OCI-LY3 (cell line): ENCODE measurements at regions not wholly inside any gene's neighbourhood (a gene's known extent, or its start where the extent isn't known, plus 50 kb on each side); places are given as distances from the start of the nearest gene placed in this dataset.
"Not testable (repeated sequence)": the region's sequence is repeated elsewhere in the genome, so short reads cannot be mapped to it uniquely, and the experiment has no call there.

Experiments used
- H2AFZ ChIP-seq: fragments of 200-600, 300-600 bp; shearing (Covaris generic); 2 replicates; pipeline ENCODE4 v1.6.0; 2014; ENCODE audit warnings: antibody characterized with exemption, low read depth, low read length
- H3K27ac ChIP-seq: fragments of 200-600, 300-600 bp; sonication (generic); 2 replicates; pipeline ENCODE4 v1.5.1; 2014; ENCODE audit warnings: mild to moderate bottlenecking, low read length, moderate library complexity, mixed read lengths
- H3K27me3 ChIP-seq: fragments of 200-600, 300-600 bp; sonication (generic); 2 replicates; pipeline ENCODE4 v1.6.1; 2014; ENCODE audit warnings: low read depth, low read length, mixed read lengths
- H3K36me3 ChIP-seq: fragments of 200-600, 300-600 bp; sonication (generic); replicated peaks from 2 replicates; pipeline ENCODE3; 2014; ENCODE audit warnings: low read depth, low read length, mixed read lengths
- H3K4me1 ChIP-seq: fragments of 300-600, 200-600 bp; sonication (generic); 2 replicates; pipeline ENCODE4 v1.6.1; 2014; ENCODE audit warnings: low read length, mixed read lengths
- H3K4me2 ChIP-seq: fragments of 200-600, 300-600 bp; sonication (generic); 2 replicates; pipeline ENCODE4 v1.6.1; 2014; ENCODE audit warnings: low read length, mixed read lengths
- H3K4me3 ChIP-seq: fragments of 300-600, 200-600 bp; sonication (generic); 2 replicates; pipeline ENCODE4 v1.5.1; 2014; ENCODE audit warnings: antibody characterized with exemption, mild to moderate bottlenecking, low read length, moderate library complexity
- H3K79me2 ChIP-seq: fragments of 300-600, 200-600 bp; shearing (Covaris generic); 2 replicates; pipeline ENCODE4 v1.6.1; 2014; ENCODE audit warnings: mild to moderate bottlenecking, low read length, mixed read lengths
- H3K9ac ChIP-seq: fragments of 300-600, 200-600 bp; shearing (Covaris generic); 2 replicates; pipeline ENCODE4 v1.6.0; 2014; ENCODE audit warnings: mild to moderate bottlenecking, low read length, moderate library complexity
- H3K9me3 ChIP-seq: fragments of 200-600, 300-600 bp; shearing (Covaris generic); 2 replicates; pipeline ENCODE4 v1.6.1; 2014; ENCODE audit warnings: low read length, mixed read lengths; ENCODE audit not compliant: insufficient read depth
- H4K20me1 ChIP-seq: fragments of 200-600, 300-600 bp; sonication (generic); 2 replicates; pipeline ENCODE4 v1.6.1; 2016; ENCODE audit warnings: low read length, mixed read lengths; ENCODE audit not compliant: insufficient read depth
- EZH2phosphoT487 ChIP-seq: fragments of 200-600 bp; shearing (Covaris generic); IDR thresholded peaks from 2 replicates; pipeline ENCODE4 v1.6.1; 2018; ENCODE audit warnings: antibody characterized with exemption, mixed run types, low read depth
- TF ChIP-seq, protein P1 (sequence below): fragments of 200-600, 300-600 bp; sonication (generic); IDR thresholded peaks from 2 replicates; pipeline ENCODE4 v1.5.1; 2014; ENCODE audit warnings: antibody characterized with exemption, low read length, low read depth

DNA sequence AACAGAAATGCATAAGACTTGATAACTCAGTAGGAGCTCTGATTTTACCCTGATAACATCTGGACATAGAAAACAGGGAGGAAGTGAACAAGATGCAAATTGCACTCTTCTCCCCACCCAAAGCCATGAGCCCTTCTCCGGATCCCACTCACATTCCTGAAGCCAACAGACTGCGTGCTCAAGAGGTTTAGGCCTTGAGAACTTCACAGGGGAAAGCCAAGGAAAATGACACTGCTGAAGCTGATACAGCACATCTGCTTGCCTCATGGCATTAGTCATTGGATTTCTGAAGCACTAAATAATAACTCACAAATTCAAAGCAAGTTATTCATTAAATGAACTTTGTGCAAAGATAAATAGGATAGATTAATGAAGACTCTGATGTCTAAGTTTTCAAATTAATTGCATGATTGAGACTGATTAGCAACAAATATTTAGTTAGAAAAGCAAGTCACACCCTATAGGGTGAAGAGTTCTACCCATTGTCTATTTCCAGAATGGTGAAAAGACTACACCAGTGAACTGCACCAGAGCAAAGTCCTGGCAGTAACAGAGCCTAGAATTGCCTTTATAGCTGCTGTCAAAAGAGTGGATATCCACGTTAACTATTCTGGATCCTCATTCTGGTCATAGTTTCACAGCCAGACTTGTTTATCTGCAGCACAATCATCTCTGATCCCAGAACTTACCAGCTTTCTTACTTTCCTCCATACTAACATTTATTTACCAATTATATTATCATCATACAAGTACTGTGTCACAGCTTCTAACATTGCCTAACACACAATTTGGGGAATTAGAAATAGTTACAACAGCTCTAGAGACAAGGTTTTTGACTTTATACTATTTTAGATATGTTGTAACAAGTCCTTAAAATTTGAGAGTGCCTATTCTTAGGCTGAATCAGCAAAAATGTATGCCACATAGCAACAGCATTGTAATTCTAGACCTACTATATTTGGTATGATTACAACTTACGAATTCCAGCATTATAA lies 432.1 kb upstream of the RGMB start:
- no peak overlapping the region for H3K9ac ChIP-seq
- no peaks in the 10 kb centered on the region for H4K20me1 ChIP-seq
- no peak overlapping the region for H3K4me2 ChIP-seq
- no peak overlapping the region for H3K4me3 ChIP-seq
- no peak overlapping the region for H3K27ac ChIP-seq
- H3K4me1 ChIP-seq: no peaks in the 10 kb centered on the region
- no peak overlapping the region for H2AFZ ChIP-seq
- H3K36me3 ChIP-seq: no peaks in the 10 kb centered on the region
- no peaks in the 10 kb centered on the region for H3K9me3 ChIP-seq
- H3K27me3 ChIP-seq: no peaks in the 10 kb centered on the region
- no peaks in the 10 kb centered on the region for H3K79me2 ChIP-seq
- TF ChIP-seq, protein P1, sequence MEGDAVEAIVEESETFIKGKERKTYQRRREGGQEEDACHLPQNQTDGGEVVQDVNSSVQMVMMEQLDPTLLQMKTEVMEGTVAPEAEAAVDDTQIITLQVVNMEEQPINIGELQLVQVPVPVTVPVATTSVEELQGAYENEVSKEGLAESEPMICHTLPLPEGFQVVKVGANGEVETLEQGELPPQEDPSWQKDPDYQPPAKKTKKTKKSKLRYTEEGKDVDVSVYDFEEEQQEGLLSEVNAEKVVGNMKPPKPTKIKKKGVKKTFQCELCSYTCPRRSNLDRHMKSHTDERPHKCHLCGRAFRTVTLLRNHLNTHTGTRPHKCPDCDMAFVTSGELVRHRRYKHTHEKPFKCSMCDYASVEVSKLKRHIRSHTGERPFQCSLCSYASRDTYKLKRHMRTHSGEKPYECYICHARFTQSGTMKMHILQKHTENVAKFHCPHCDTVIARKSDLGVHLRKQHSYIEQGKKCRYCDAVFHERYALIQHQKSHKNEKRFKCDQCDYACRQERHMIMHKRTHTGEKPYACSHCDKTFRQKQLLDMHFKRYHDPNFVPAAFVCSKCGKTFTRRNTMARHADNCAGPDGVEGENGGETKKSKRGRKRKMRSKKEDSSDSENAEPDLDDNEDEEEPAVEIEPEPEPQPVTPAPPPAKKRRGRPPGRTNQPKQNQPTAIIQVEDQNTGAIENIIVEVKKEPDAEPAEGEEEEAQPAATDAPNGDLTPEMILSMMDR: no peak
- TF ChIP-seq EZH2phosphoT487: no peak

DNA sequence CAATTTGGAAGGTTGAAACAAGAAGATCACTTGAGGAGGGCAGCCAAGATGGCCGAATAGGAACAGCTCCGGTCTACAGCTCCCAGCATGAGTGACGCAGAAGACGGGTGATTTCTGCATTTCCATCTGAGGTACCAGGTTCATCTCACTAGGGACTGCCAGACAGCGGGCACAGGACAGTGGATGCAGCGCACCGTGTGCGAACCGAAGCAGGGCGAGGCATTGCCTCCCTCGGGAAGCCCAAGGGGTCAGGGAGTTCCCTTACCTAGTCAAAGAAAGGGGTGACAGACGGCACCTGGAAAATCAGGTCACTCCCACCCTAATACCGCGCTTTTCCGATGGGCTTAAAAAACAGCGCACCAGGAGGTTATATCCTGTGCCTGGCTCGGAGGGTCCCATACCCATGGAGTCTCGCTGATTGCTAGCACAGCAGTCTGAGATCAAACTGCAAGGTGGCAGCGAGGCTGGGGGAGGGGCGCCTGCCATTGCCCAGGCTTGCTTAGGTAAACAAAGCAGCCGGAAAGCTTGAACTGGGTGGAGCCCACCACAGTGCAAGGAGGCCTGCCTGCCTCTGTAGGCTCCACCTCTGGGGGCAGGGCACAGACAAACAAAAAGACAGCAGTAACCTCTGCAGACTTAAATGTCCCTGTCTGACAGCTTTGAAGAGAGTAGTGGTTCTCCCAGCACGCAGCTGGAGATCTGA lies 430.4 kb upstream of the RGMB start:
- H3K27me3 ChIP-seq, H3K27ac ChIP-seq, H3K4me1 ChIP-seq, H3K9me3 ChIP-seq, H3K79me2 ChIP-seq, H2AFZ ChIP-seq, H4K20me1 ChIP-seq, H3K9ac ChIP-seq, H3K4me2 ChIP-seq, H3K4me3 ChIP-seq, H3K36me3 ChIP-seq: not testable (repeated sequence)

DNA sequence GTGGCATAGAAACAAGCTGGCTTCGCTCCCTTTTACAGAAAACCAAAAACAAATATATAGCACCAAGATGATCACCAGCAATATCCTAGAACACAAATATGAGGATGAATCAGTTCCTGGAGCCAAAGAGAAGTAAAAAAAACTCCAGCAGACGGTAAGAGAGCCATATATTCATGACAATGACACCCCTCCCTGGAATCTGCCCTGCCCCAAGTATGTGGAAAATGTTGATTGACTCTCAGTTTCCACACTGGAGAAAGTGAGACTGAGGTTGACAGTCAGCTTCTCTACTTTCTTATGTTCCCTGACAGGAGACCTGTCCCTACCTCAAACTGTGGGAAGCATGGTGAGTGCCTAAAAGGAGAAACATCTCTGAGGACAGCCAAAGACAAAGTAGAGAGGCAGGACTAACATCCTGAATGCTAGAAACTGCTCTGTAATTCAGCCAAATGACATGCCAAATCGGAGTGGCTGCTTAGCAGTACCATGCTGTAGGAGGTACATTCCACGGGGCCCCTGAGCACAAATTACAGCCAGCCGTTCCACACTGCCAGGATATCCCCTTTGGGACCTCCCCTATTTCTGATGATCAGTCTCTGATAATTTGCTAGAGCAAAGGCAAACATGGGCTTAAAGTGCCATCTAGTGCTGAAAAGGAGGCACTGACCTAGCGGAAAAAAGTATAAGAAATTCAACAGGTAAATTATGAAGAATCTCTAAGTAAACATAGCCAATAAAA lies 424.0 kb upstream of the RGMB start:
- H3K79me2 ChIP-seq: no peaks in the 10 kb centered on the region
- no peak overlapping the region for H3K9ac ChIP-seq
- H3K4me1 ChIP-seq: no peaks in the 10 kb centered on the region
- no peak overlapping the region for H3K27ac ChIP-seq
- no peak for TF ChIP-seq EZH2phosphoT487
- TF ChIP-seq, protein P1: peak; percentile 54
- H3K27me3 ChIP-seq: no peaks in the 10 kb centered on the region
- H3K4me2 ChIP-seq: no peak overlapping the region
- no peak overlapping the region for H3K4me3 ChIP-seq
- H2AFZ ChIP-seq: no peak overlapping the region
- H3K9me3 ChIP-seq: 0 out of 2 replicates have a peak, but pooled peaks cover 3% of the 10 kb centered on the region
- no peaks in the 10 kb centered on the region for H3K36me3 ChIP-seq
- H4K20me1 ChIP-seq: no peaks in the 10 kb centered on the region

DNA sequence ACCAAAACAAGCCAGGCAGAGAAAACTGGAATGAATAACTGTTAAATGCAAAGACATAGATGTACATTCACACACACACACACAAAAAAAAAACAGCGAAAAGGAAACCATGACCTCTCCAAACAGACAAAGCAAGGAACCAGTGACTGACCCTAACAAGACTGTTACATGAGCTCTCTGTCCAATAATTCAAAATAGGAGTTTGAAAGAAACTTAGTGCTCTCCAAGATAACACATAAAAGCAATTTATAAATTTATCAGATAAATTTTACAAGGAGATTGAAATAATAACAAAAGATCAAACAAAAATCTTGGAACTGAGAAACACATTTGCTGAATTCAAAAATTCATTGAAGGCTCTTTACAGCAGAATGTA lies 423.5 kb upstream of the RGMB start:
- H4K20me1 ChIP-seq: no peaks in the 10 kb centered on the region
- H3K9ac ChIP-seq: no peak overlapping the region
- no peaks in the 10 kb centered on the region for H3K36me3 ChIP-seq
- no peaks in the 10 kb centered on the region for H3K79me2 ChIP-seq
- H3K4me3 ChIP-seq: no peak overlapping the region
- H3K9me3 ChIP-seq: 0 out of 2 replicates have a peak, but pooled peaks cover 3% of the 10 kb centered on the region
- H3K4me1 ChIP-seq: no peaks in the 10 kb centered on the region
- no peak overlapping the region for H3K4me2 ChIP-seq
- H3K27ac ChIP-seq: no peak overlapping the region
- TF ChIP-seq, protein P1: no peak
- TF ChIP-seq EZH2phosphoT487: no peak
- H3K27me3 ChIP-seq: no peaks in the 10 kb centered on the region
- no peak overlapping the region for H2AFZ ChIP-seq
